Ovary (tissue), 3 donors: ENCODE measurements at regions not wholly inside any gene's neighbourhood (a gene's known extent, or its start where the extent isn't known, plus 50 kb on each side); places are given as distances from the start of the nearest gene placed in this dataset.

Experiments
- CTCF ChIP-seq, 3 donors: fragments of 450-650 bp in 2 of 3; fragments of 200-600 bp in 1 of 3; IDR thresholded peaks; one replicate each; pipeline versions ENCODE4 v1.5.1 to v1.8.0; 2016 to 2022; ENCODE audit warnings: antibody characterized with exemption in 3 of 3, mild to moderate bottlenecking in 1 of 3
- EP300 ChIP-seq: sonication (generic); formaldehyde crosslinking; IDR thresholded peaks from one replicate; pipeline ENCODE4 v1.6.1; 2017; ENCODE audit warnings: antibody characterized with exemption
- donor health status: DM: no; HTN: no; CAD: no.

- TF ChIP-seq CTCF (IDR thresholded peaks at IDR 0.05) (no peak), EP300 (no peak)
Observed at GRCh38 chr1:199580300-199580699, 447.2 kb upstream of the NR5A2 start.
